K562 (cell line): ENCODE measurements at regions not wholly inside any gene's neighbourhood (a gene's known extent, or its start where the extent isn't known, plus 50 kb on each side); places are given as distances from the start of the nearest gene placed in this dataset.

ENCODE experiments used
- ATAC-seq: fragments of 200-7000 bp; cut with Tn5 transposase; 3 replicates; pipeline ENCODE4 v1.9.1; 2020; ENCODE audit warnings: moderate library complexity
- BruUV-seq: library from RNA; stranded (reverse); fragments of 400-500 nt; replicated peaks from 2 replicates; lab custom pipeline; 2021; lab: Mats Ljungman, UMichigan
- CTCF ChIA-PET: fragments of 300-600 bp; formaldehyde crosslinking; extraction: SDS; loops from one replicate; lab custom pipeline; 2021; ENCODE audit warnings: low intra/inter-chr PET ratio; lab: Yijun Ruan, JAX
- POLR2A ChIA-PET: fragments of 300-600, 350-650 bp; sonication (Branson Sonifier 250); formaldehyde crosslinking; extraction: SDS; loops from one replicate; lab custom pipeline; 2021; ENCODE audit warnings: antibody characterized with exemption, inconsistent platforms; lab: Yijun Ruan, JAX
- DNase-seq, 4 experiments: peaks; one replicate each; pipeline versions ENCODE4 v3.0.0 to v3.0.0-alpha.2; 2011 to 2018; ENCODE audit warnings: low spot score in 3 of 4, mixed read lengths in 3 of 4; ENCODE audit errors: extremely low read depth in 1 of 4
- FAIRE-seq: peaks from 2 replicates; lab custom pipeline; 2011; peaks lifted over from hg19 to GRCh38; lab: Jason Lieb, UNC
- H2AFZ ChIP-seq: 2 replicates; pipeline ENCODE4 v1.6.0; 2011; ENCODE audit warnings: low read depth, low read length, control low read depth, inconsistent platforms
- H3K27ac ChIP-seq: fragments of 200-600 bp; 3 replicates; pipeline ENCODE4 v1.8.0; 2011; ENCODE audit warnings: low read depth, mild to moderate bottlenecking, control low read depth, inconsistent platforms, low read length, moderate library complexity, mixed read lengths; ENCODE audit errors: extremely low read depth
- H3K27me3 ChIP-seq, 2 experiments: fragments of 300-600 bp in 1 of 2; 2 replicates in 1 of 2; 3 replicates in 1 of 2; pipeline versions ENCODE4 v1.6.0 to v1.8.0; 2011; ENCODE audit warnings: inconsistent platforms in 2 of 2, low read length in 2 of 2, mild to moderate bottlenecking in 1 of 2, mixed read lengths in 1 of 2, moderate library complexity in 1 of 2; ENCODE audit not compliant: control insufficient read depth in 2 of 2, insufficient read depth in 2 of 2
- H3K36me3 ChIP-seq: fragments of 300-600 bp; 3 replicates; pipeline ENCODE4 v1.8.0; 2011; ENCODE audit warnings: mild to moderate bottlenecking, low read length, inconsistent platforms; ENCODE audit not compliant: control insufficient read depth, insufficient read depth
- H3K4me1 ChIP-seq, 2 experiments: fragments of 200-600 bp in 1 of 2; replicated peaks in 1 of 2; 2 replicates in 1 of 2; 3 replicates in 1 of 2; pipeline versions ENCODE4 v1.5.1 to v1.8.0; 2011; ENCODE audit warnings: inconsistent platforms in 2 of 2, low read length in 2 of 2, mild to moderate bottlenecking in 1 of 2, mixed read lengths in 1 of 2, moderate library complexity in 1 of 2; ENCODE audit not compliant: control insufficient read depth in 2 of 2, insufficient read depth in 2 of 2
- H3K4me2 ChIP-seq: 2 replicates; pipeline ENCODE4 v1.6.1; 2011; ENCODE audit warnings: low read length, control low read depth, inconsistent platforms, mixed read lengths; ENCODE audit not compliant: insufficient read depth
- H3K4me3 ChIP-seq: fragments of 200-600 bp; sonication (generic), shearing (Covaris generic); 2 replicates; pipeline ENCODE4 v1.5.1; 2016; ENCODE audit warnings: control low read depth, inconsistent platforms
- H3K79me2 ChIP-seq: fragments of 200-600 bp; 3 replicates; pipeline ENCODE4 v1.8.0; 2011; ENCODE audit warnings: low read length, inconsistent platforms; ENCODE audit not compliant: control insufficient read depth, insufficient read depth
- H3K9ac ChIP-seq, 2 experiments: 2 replicates each; pipeline versions ENCODE4 v1.6.0 to v1.6.1; 2011; ENCODE audit warnings: low read depth in 2 of 2, low read length in 2 of 2, control low read depth in 1 of 2, inconsistent platforms in 1 of 2, mild to moderate bottlenecking in 1 of 2, mixed read lengths in 1 of 2; ENCODE audit not compliant: insufficient read depth in 1 of 2
- H3K9me1 ChIP-seq: one replicate; pipeline ENCODE4 v1.6.0; 2011; ENCODE audit warnings: inconsistent platforms, mild to moderate bottlenecking, low read length, moderate library complexity; ENCODE audit not compliant: control insufficient read depth, insufficient read depth
- H3K9me3 ChIP-seq: replicated peaks from 2 replicates; pipeline ENCODE4 v1.5.1; 2011; ENCODE audit warnings: low read depth, low read length, inconsistent platforms; ENCODE audit not compliant: control insufficient read depth, insufficient read depth
- H4K20me1 ChIP-seq: replicated peaks from 2 replicates; pipeline ENCODE4 v1.6.1; 2011; ENCODE audit warnings: low read length, inconsistent platforms, mixed read lengths; ENCODE audit not compliant: control insufficient read depth, insufficient read depth
- ILK ChIP-seq: fragments of 450-650 bp; IDR thresholded peaks from 2 replicates; pipeline ENCODE4 v1.6.1; 2016; ENCODE audit warnings: missing genetic modification characterization, low read depth, mild to moderate bottlenecking, missing compliant biosample characterization, moderate library complexity, borderline replicate concordance
- MLX ChIP-seq, 2 experiments: fragments of 450-650 bp in 1 of 2; sonication (generic) in 1 of 2; formaldehyde crosslinking; conservative IDR thresholded peaks; 2 replicates each; pipeline versions ENCODE4 v1.4.0 to v1.8.1; 2020 to 2022; ENCODE audit warnings: mild to moderate bottlenecking in 1 of 2, missing genetic modification reagents in 1 of 2
- PYGO2 ChIP-seq: fragments of 450-650 bp; IDR thresholded peaks from 2 replicates; pipeline ENCODE4 v1.6.1; 2016; ENCODE audit warnings: mild to moderate bottlenecking, missing genetic modification characterization, moderate library complexity, missing compliant biosample characterization
- RAD21 ChIP-seq, 2 experiments: fragments of 250-450 bp in 1 of 2; fragments of 450-650 bp in 1 of 2; sonication (Bioruptor Pico) in 1 of 2; formaldehyde crosslinking in 1 of 2; IDR thresholded peaks in 1 of 2; conservative IDR thresholded peaks in 1 of 2; 2 replicates each; pipeline versions ENCODE4 v1.4.0 to v1.8.0; 2020 to 2022; ENCODE audit warnings: mild to moderate bottlenecking in 2 of 2, moderate library complexity in 1 of 2
- RUNX1 ChIP-seq: sonication (generic); IDR thresholded peaks from 2 replicates; pipeline ENCODE4 v1.6.1; 2016; ENCODE audit warnings: antibody characterized with exemption, low read depth
- SIX5 ChIP-seq, 2 experiments: IDR thresholded peaks; 2 replicates each; pipeline ENCODE4 v1.6.1; 2011; ENCODE audit warnings: low read length in 2 of 2, borderline replicate concordance in 1 of 2, low read depth in 1 of 2, mild to moderate bottlenecking in 1 of 2, moderate library complexity in 1 of 2; ENCODE audit not compliant: insufficient read depth in 1 of 2
- TAF9B ChIP-seq: fragments of 450-650 bp; IDR thresholded peaks from 2 replicates; pipeline ENCODE4 v1.6.1; 2018; ENCODE audit warnings: mild to moderate bottlenecking; ENCODE audit not compliant: partially characterized antibody
- TEAD4 ChIP-seq, 2 experiments: sonication (generic) in 1 of 2; formaldehyde crosslinking in 1 of 2; IDR thresholded peaks; 2 replicates each; pipeline versions ENCODE4 v1.6.1 to v1.8.0; 2012 to 2022; ENCODE audit warnings: borderline replicate concordance in 1 of 2, inconsistent platforms in 1 of 2, low read length in 1 of 2, mild to moderate bottlenecking in 1 of 2, missing genetic modification reagents in 1 of 2
- ZNF780A ChIP-seq: fragments of 250-450 bp; sonication (Bioruptor Pico); IDR thresholded peaks from 2 replicates; pipeline ENCODE4 v1.5.0; 2021; ENCODE audit warnings: mild to moderate bottlenecking
- WGBS: fragments of 100-300 bp; shearing (Covaris generic); methylation state at CpG from one replicate; pipeline ENCODE4 v1.1.6; 2016; ENCODE audit warnings: low coverage, mixed read lengths; ENCODE audit not compliant: insufficient coverage; ENCODE audit errors: missing lambda C conversion rate; 5-methylcytosine and 5-hydroxymethylcytosine counted together
- in situ Hi-C: fragments of 300-500 bp; cut with MboI; formaldehyde crosslinking; loops from 4 replicates; pipeline ENCODE4 v1.15.0; 2018; ENCODE audit warnings: inconsistent platforms, mixed read lengths
- intact Hi-C: fragments of 100-400 bp; cut with micrococcal nuclease; formaldehyde crosslinking; loops from 2 replicates; pipeline ENCODE4 v1.14.2; 2022
- TF ChIP-seq, protein P1 (sequence below), 3 experiments: IDR thresholded peaks in 2 of 3; conservative IDR thresholded peaks in 1 of 3; 2 replicates each; pipeline ENCODE4 v1.5.1; 2011 to 2012; ENCODE audit warnings: low read length in 3 of 3, mild to moderate bottlenecking in 3 of 3, control low read depth in 2 of 3, improper control_type of control experiment in 1 of 3, inconsistent platforms in 1 of 3, low read depth in 1 of 3, mixed read lengths in 1 of 3, moderate library complexity in 1 of 3; ENCODE audit not compliant: insufficient read depth in 2 of 3
- TF ChIP-seq, protein P2 (sequence below): fragments of 450-650 bp; formaldehyde crosslinking; IDR thresholded peaks from 2 replicates; pipeline ENCODE4 v1.4.0; 2020; ENCODE audit warnings: mild to moderate bottlenecking, moderate library complexity

DNA sequence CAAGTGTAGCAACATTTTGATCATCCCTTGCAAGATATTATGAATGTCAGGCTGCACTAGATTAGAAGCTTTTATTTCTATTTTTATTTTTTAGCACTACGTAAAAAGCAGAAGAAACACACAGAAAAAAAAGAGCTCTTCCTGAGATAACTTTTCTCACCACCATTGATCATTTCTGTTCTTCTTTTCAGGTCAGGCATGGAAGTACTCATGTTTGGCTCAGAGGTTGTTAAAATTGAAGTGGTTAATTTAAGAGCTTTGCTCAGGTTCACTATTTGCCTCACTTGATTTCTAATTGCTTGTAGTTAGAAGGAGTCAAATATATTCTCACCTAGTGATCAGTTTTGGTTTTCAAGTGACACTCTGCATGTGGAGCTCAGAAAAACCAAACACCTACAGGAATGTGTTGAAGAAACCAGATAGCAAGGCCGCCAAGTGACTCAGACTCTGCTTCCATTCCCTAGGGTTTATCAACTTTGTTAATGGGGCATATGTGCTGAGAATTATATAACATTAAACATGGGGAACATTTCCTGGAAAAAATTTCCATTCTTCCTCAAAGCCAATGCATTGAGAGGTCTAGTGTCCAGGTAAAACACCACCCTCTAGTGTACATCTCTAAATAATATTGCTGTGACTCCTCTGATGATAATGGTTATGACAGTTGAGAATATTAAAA lies 679.8 kb downstream of the CETN3 start:
- CTCF ChIA-PET: no interaction called here
- Histone ChIP-seq H3K9ac (no peak overlapping the region), H3K79me2 (no peaks in the 10 kb centered on the region), H3K36me3 (no peaks in the 10 kb centered on the region), H4K20me1 (no peaks in the 10 kb centered on the region), H3K4me3 (no peak overlapping the region), H3K27me3 (no peaks in the 10 kb centered on the region), H3K9me1 (no peaks in the 10 kb centered on the region), H2AFZ (no peak overlapping the region), H3K4me2 (no peak overlapping the region), H3K9me3 (no peaks in the 10 kb centered on the region), H3K27ac (no peak overlapping the region), H3K4me1 (no peaks in the 10 kb centered on the region)
- DNase-seq (peak in 2 of 4 experiments; percentile 4 to 5), FAIRE-seq (no peak), ATAC-seq (0 out of 3 replicates have a peak, but pooled peaks have one; percentile 44)
- POLR2A ChIA-PET: interaction anchor here (1.5 kb wide), 1 partner anchor 10 kb away, joined by 3 read pairs; no protein-coding TSS in a partner anchor
- no TSS peak for BruUV-seq
- in situ Hi-C loops (no loop called here), intact Hi-C loops (loop anchor here (5.0 to 10.0 kb wide), 2 partner anchors 465 to 1002 kb away; no protein-coding TSS in a partner anchor)
- WGBS: 3% methylated on average over 2 of the region's 2 CpGs
- TF ChIP-seq RUNX1 (no peak), RAD21 (CRISPR knock-in tag; conservative IDR thresholded peaks at IDR 0.05 in 1 of 2, IDR thresholded peaks at IDR 0.05 in 1 of 2) (peak; percentile 65 to 77), TAF9B (no peak), ILK (no peak), ZNF780A (CRISPR knock-in tag) (no peak), SIX5 (IDR thresholded peaks at IDR 0.05; ENCODE audit: borderline replicate concordance in 1 of 2, insufficient read depth in 1 of 2, low read depth in 1 of 2, low read length in 2 of 2) (no peak), MLX (CRISPR knock-in tag; conservative IDR thresholded peaks at IDR 0.05) (no peak), PYGO2 (tag) (no peak), TEAD4 (IDR thresholded peaks at IDR 0.05; ENCODE audit: low read length) (no peak), TEAD4 (CRISPR knock-in tag; IDR thresholded peaks at IDR 0.05; ENCODE audit: borderline replicate concordance) (no peak)
- TF ChIP-seq, protein P1, sequence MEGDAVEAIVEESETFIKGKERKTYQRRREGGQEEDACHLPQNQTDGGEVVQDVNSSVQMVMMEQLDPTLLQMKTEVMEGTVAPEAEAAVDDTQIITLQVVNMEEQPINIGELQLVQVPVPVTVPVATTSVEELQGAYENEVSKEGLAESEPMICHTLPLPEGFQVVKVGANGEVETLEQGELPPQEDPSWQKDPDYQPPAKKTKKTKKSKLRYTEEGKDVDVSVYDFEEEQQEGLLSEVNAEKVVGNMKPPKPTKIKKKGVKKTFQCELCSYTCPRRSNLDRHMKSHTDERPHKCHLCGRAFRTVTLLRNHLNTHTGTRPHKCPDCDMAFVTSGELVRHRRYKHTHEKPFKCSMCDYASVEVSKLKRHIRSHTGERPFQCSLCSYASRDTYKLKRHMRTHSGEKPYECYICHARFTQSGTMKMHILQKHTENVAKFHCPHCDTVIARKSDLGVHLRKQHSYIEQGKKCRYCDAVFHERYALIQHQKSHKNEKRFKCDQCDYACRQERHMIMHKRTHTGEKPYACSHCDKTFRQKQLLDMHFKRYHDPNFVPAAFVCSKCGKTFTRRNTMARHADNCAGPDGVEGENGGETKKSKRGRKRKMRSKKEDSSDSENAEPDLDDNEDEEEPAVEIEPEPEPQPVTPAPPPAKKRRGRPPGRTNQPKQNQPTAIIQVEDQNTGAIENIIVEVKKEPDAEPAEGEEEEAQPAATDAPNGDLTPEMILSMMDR (IDR thresholded peaks at IDR 0.05 in 2 of 3, conservative IDR thresholded peaks at IDR 0.05 in 1 of 3; ENCODE audit: insufficient read depth in 2 of 3, low read depth in 1 of 3, low read length in 3 of 3): peak in 1 of 3 experiments; percentile 36; a peak in 2 of 6 replicates
- TF ChIP-seq, protein P2, sequence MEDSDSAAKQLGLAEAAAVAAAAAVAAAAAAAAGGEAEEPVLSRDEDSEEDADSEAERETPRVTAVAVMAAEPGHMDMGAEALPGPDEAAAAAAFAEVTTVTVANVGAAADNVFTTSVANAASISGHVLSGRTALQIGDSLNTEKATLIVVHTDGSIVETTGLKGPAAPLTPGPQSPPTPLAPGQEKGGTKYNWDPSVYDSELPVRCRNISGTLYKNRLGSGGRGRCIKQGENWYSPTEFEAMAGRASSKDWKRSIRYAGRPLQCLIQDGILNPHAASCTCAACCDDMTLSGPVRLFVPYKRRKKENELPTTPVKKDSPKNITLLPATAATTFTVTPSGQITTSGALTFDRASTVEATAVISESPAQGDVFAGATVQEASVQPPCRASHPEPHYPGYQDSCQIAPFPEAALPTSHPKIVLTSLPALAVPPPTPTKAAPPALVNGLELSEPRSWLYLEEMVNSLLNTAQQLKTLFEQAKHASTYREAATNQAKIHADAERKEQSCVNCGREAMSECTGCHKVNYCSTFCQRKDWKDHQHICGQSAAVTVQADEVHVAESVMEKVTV: peak; percentile 59; the same call in 1 of the 2 replicates
